Keratinocyte (primary cell): ENCODE measurements at regions not wholly inside any gene's neighbourhood (a gene's known extent, or its start where the extent isn't known, plus 50 kb on each side); places are given as distances from the start of the nearest gene placed in this dataset.

Experiments used
- DNase-seq: peaks from one replicate; pipeline ENCODE4 v3.0.0-alpha.2; 2011; ENCODE audit warnings: low read depth, missing footprints, low spot score
- FAIRE-seq: peaks from 2 replicates; lab custom pipeline; 2011; peaks lifted over from hg19 to GRCh38; lab: Jason Lieb, UNC
- H2AFZ ChIP-seq: 2 replicates; pipeline ENCODE4 v1.6.0; 2012; ENCODE audit warnings: low read length, control low read depth, inconsistent platforms; ENCODE audit not compliant: control insufficient read depth
- H3K27ac ChIP-seq: 2 replicates; pipeline ENCODE4 v1.5.1; 2011; ENCODE audit warnings: low read length; ENCODE audit not compliant: control insufficient read depth, insufficient read depth
- H3K27me3 ChIP-seq: 3 replicates; pipeline ENCODE4 v1.6.0; 2011; ENCODE audit warnings: low read length; ENCODE audit not compliant: control insufficient read depth, insufficient read depth; ENCODE audit errors: extremely low read depth
- H3K36me3 ChIP-seq, 2 experiments: 2 replicates in 1 of 2; 3 replicates in 1 of 2; pipeline ENCODE4 v1.5.1; 2011; ENCODE audit warnings: low read length in 2 of 2, mild to moderate bottlenecking in 1 of 2; ENCODE audit not compliant: control insufficient read depth in 2 of 2, insufficient read depth in 2 of 2; ENCODE audit errors: extremely low read depth in 1 of 2
- H3K4me1 ChIP-seq: 3 replicates; pipeline ENCODE4 v1.5.1; 2011; ENCODE audit warnings: low read length; ENCODE audit not compliant: control insufficient read depth, insufficient read depth; ENCODE audit errors: extremely low read depth
- H3K4me2 ChIP-seq: 3 replicates; pipeline ENCODE4 v1.6.0; 2011; ENCODE audit warnings: low read depth, low read length; ENCODE audit not compliant: control insufficient read depth, insufficient read depth; ENCODE audit errors: extremely low read depth
- H3K4me3 ChIP-seq, 3 experiments: fragments of 200-600 bp in 1 of 3; sonication (generic) in 1 of 3; 2 replicates in 2 of 3; 3 replicates in 1 of 3; pipeline ENCODE4 v1.5.1; 2011 to 2016; ENCODE audit warnings: low read length in 3 of 3, mild to moderate bottlenecking in 3 of 3, control low read depth in 2 of 3, inconsistent platforms in 1 of 3, low read depth in 1 of 3, mixed read lengths in 1 of 3, mixed run types in 1 of 3, moderate library complexity in 1 of 3; ENCODE audit not compliant: control insufficient read depth in 2 of 3, insufficient read depth in 2 of 3; ENCODE audit errors: extremely low read depth in 1 of 3
- H3K79me2 ChIP-seq: 2 replicates; pipeline ENCODE4 v1.6.0; 2012; ENCODE audit warnings: low read length; ENCODE audit not compliant: control insufficient read depth, insufficient read depth
- H3K9ac ChIP-seq: 3 replicates; pipeline ENCODE4 v1.6.0; 2011; ENCODE audit warnings: low read length; ENCODE audit not compliant: control insufficient read depth, insufficient read depth; ENCODE audit errors: extremely low read depth
- H3K9me1 ChIP-seq: 3 replicates; pipeline ENCODE4 v1.6.0; 2011; ENCODE audit warnings: low read length; ENCODE audit not compliant: control insufficient read depth, insufficient read depth; ENCODE audit errors: extremely low read depth
- H3K9me3 ChIP-seq: 2 replicates; pipeline ENCODE4 v1.5.1; 2012; ENCODE audit warnings: low read depth, low read length; ENCODE audit not compliant: control insufficient read depth
- H4K20me1 ChIP-seq: 3 replicates; pipeline ENCODE4 v1.6.0; 2011; ENCODE audit warnings: low read length; ENCODE audit not compliant: control insufficient read depth, insufficient read depth; ENCODE audit errors: extremely low read depth
- CTCF ChIP-seq, 3 experiments: IDR thresholded peaks in 1 of 3; conservative IDR thresholded peaks in 1 of 3; optimal IDR thresholded peaks in 1 of 3; 2 replicates in 2 of 3; 3 replicates in 1 of 3; pipeline versions ENCODE3 to v1.5.1; 2011; ENCODE audit warnings: low read length in 3 of 3, mild to moderate bottlenecking in 3 of 3, moderate library complexity in 2 of 3, control low read depth in 1 of 3, inconsistent platforms in 1 of 3; ENCODE audit not compliant: insufficient read depth in 2 of 3; ENCODE audit errors: extremely low read depth in 1 of 3
- EZH2 ChIP-seq: IDR thresholded peaks from one replicate; pipeline ENCODE4 v1.6.1; 2012; ENCODE audit warnings: inconsistent platforms, mild to moderate bottlenecking, low read length, moderate library complexity
- dilution Hi-C: fragments of 300-500 bp; cut with MboI; formaldehyde crosslinking; loops from one replicate; pipeline ENCODE4 v1.7.0; 2020; ENCODE audit warnings: low sequenced_read_pairs; ENCODE audit not compliant: extremely low pct_ligation_motif_present

GRCh38 chr18:62644773-62645172 is 70.6 kb upstream of the PHLPP1 start:
- FAIRE-seq (no peak), DNase-seq (no peak)
- H3K27me3 ChIP-seq: no peaks in the 10 kb centered on the region
- no peak overlapping the region for H3K27ac ChIP-seq
- H3K4me3 ChIP-seq: no peak overlapping the region
- dilution Hi-C loops: no loop called here
- no peaks in the 10 kb centered on the region for H3K36me3 ChIP-seq
- no peaks in the 10 kb centered on the region for H4K20me1 ChIP-seq
- H3K9me1 ChIP-seq: no peaks in the 10 kb centered on the region
- no peaks in the 10 kb centered on the region for H3K79me2 ChIP-seq
- no peaks in the 10 kb centered on the region for H3K9me3 ChIP-seq
- no peak overlapping the region for H2AFZ ChIP-seq
- no peak for TF ChIP-seq EZH2
- no peak for TF ChIP-seq CTCF (optimal IDR thresholded peaks at IDR 0.05 in 1 of 3, IDR thresholded peaks at IDR 0.05 in 1 of 3, conservative IDR thresholded peaks at IDR 0.05 in 1 of 3; ENCODE audit: extremely low read depth in 1 of 3, insufficient read depth in 2 of 3, low read length in 3 of 3)
- no peak overlapping the region for H3K9ac ChIP-seq
- H3K4me1 ChIP-seq: no peaks in the 10 kb centered on the region
- H3K4me2 ChIP-seq: no peak overlapping the region

DNA sequence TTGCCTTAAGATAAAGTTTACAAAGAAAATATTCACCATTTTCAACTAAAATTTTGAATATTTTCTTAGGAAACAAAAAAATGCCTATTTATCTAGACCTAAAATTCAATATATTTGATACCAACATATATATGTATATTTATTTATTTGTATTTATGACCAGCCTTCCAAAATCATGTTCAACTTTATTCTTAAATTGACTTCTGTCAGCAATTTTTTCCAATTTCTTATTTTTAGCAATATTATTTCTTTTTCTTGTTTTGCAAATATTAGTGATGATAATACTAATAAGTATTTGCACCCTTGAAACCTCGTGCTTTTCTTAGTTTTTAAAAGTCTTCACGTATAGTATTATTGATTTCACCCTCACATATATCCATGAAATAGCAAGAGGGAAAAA is 68.2 kb upstream of the PHLPP1 start:
- no peak overlapping the region for H3K4me3 ChIP-seq
- no peak overlapping the region for H3K4me2 ChIP-seq
- H3K4me1 ChIP-seq: no peaks in the 10 kb centered on the region
- H3K9me3 ChIP-seq: no peaks in the 10 kb centered on the region
- no peak for FAIRE-seq
- TF ChIP-seq EZH2: no peak
- TF ChIP-seq CTCF (optimal IDR thresholded peaks at IDR 0.05 in 1 of 3, IDR thresholded peaks at IDR 0.05 in 1 of 3, conservative IDR thresholded peaks at IDR 0.05 in 1 of 3; ENCODE audit: extremely low read depth in 1 of 3, insufficient read depth in 2 of 3, low read length in 3 of 3): no peak
- H3K27ac ChIP-seq: no peak overlapping the region
- H3K79me2 ChIP-seq: no peaks in the 10 kb centered on the region
- dilution Hi-C loops: no loop called here
- no peak overlapping the region for H3K9ac ChIP-seq
- DNase-seq: no peak
- H4K20me1 ChIP-seq: no peaks in the 10 kb centered on the region
- H2AFZ ChIP-seq: no peak overlapping the region
- H3K36me3 ChIP-seq: no peaks in the 10 kb centered on the region
- no peaks in the 10 kb centered on the region for H3K27me3 ChIP-seq
- H3K9me1 ChIP-seq: no peaks in the 10 kb centered on the region
